Tibial nerve (tissue), 4 donors: ENCODE measurements at regions not wholly inside any gene's neighbourhood (a gene's known extent, or its start where the extent isn't known, plus 50 kb on each side); places are given as distances from the start of the nearest gene placed in this dataset.

ENCODE experiments used
- EP300 ChIP-seq, 2 donors: sonication (generic); formaldehyde crosslinking; IDR thresholded peaks; one replicate each; pipeline ENCODE4 v1.6.1; 2017; ENCODE audit warnings: antibody characterized with exemption in 2 of 2, mild to moderate bottlenecking in 1 of 2
- POLR2A ChIP-seq, 2 donors: fragments of 450-650 bp; IDR thresholded peaks; one replicate each; pipeline ENCODE4 v1.6.1; 2017; ENCODE audit warnings: antibody characterized with exemption in 2 of 2, mild to moderate bottlenecking in 2 of 2, moderate library complexity in 2 of 2
- TF ChIP-seq, protein P1 (sequence below), 5 experiments: fragments of 200-600 bp in 3 of 5; fragments of 450-650 bp in 2 of 5; sonication (generic) in 3 of 5; IDR thresholded peaks; one replicate each; pipeline ENCODE4 v1.5.1; 2016 to 2019; ENCODE audit warnings: antibody characterized with exemption in 5 of 5, mild to moderate bottlenecking in 3 of 5, moderate library complexity in 2 of 5

GRCh38 chr2:109724533-109725460 is 69.3 kb upstream of the RGPD5 start:
- TF ChIP-seq POLR2A (IDR thresholded peaks at IDR 0.05): no peak
- TF ChIP-seq, protein P1, sequence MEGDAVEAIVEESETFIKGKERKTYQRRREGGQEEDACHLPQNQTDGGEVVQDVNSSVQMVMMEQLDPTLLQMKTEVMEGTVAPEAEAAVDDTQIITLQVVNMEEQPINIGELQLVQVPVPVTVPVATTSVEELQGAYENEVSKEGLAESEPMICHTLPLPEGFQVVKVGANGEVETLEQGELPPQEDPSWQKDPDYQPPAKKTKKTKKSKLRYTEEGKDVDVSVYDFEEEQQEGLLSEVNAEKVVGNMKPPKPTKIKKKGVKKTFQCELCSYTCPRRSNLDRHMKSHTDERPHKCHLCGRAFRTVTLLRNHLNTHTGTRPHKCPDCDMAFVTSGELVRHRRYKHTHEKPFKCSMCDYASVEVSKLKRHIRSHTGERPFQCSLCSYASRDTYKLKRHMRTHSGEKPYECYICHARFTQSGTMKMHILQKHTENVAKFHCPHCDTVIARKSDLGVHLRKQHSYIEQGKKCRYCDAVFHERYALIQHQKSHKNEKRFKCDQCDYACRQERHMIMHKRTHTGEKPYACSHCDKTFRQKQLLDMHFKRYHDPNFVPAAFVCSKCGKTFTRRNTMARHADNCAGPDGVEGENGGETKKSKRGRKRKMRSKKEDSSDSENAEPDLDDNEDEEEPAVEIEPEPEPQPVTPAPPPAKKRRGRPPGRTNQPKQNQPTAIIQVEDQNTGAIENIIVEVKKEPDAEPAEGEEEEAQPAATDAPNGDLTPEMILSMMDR (IDR thresholded peaks at IDR 0.05): no peak
- no peak for TF ChIP-seq EP300 (IDR thresholded peaks at IDR 0.05)
